ENCODE measurements at regions not wholly inside any gene's neighbourhood (a gene's known extent, or its start where the extent isn't known, plus 50 kb on each side); places are given as distances from the start of the nearest gene placed in this dataset.

DNA sequence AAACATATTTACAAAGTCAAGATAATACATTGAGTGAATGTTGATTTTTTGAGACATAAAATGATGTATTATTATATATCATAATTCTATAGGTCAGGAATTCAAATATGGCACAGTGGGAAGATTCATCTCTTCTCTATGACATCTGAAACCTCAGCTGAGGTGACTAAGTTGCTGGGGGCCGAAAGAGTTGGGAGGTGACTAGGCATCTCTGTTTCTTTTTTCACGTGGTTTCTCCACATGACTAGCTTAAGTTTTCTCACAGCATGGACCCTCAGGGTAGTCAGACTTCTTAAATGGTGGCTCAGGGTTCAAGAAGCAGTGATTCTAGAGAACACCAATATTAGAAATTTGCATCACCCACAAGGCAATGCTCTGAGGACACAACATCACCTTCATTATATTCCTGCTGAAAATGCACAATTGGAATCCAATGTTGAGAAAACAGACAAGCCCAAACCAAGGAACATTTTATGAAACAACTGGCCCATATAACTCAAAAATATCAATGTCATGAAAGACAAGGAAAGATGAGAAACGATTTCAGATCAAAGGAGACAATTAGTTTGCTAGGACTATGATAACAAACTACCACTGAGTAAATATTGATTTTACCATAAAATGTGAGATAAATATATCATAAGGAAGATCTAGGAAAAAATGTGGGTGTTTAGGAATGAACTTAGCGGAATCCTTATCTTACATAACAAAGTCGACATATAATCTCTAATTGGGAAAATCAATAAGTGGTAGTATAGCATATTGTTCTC, 273.3 kb upstream of the IRAK1BP1 start:
- no peak overlapping the region for H3K4me2 ChIP-seq (ENCODE audit: low read length)
- no peaks in the 10 kb centered on the region for H3K9me3 ChIP-seq (ENCODE audit: insufficient read depth, low read length)
- H3K79me2 ChIP-seq (ENCODE audit: low read length): no peaks in the 10 kb centered on the region
- no peak overlapping the region for H3K9ac ChIP-seq (ENCODE audit: low read length)
- H3K4me3 ChIP-seq (ENCODE audit: low read length): no peak overlapping the region
- no peak overlapping the region for H2AFZ ChIP-seq (ENCODE audit: low read depth, low read length)
- H3K4me1 ChIP-seq (ENCODE audit: low read length): no peaks in the 10 kb centered on the region
- TF ChIP-seq, protein P1, sequence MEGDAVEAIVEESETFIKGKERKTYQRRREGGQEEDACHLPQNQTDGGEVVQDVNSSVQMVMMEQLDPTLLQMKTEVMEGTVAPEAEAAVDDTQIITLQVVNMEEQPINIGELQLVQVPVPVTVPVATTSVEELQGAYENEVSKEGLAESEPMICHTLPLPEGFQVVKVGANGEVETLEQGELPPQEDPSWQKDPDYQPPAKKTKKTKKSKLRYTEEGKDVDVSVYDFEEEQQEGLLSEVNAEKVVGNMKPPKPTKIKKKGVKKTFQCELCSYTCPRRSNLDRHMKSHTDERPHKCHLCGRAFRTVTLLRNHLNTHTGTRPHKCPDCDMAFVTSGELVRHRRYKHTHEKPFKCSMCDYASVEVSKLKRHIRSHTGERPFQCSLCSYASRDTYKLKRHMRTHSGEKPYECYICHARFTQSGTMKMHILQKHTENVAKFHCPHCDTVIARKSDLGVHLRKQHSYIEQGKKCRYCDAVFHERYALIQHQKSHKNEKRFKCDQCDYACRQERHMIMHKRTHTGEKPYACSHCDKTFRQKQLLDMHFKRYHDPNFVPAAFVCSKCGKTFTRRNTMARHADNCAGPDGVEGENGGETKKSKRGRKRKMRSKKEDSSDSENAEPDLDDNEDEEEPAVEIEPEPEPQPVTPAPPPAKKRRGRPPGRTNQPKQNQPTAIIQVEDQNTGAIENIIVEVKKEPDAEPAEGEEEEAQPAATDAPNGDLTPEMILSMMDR (IDR thresholded peaks at IDR 0.05; ENCODE audit: low read depth, low read length): no peak
- TF ChIP-seq EZH2phosphoT487 (IDR thresholded peaks at IDR 0.05; ENCODE audit: low read depth): no peak
- no peaks in the 10 kb centered on the region for H4K20me1 ChIP-seq (ENCODE audit: insufficient read depth, low read length)
- H3K36me3 ChIP-seq (replicated peaks; ENCODE audit: low read depth, low read length): no peaks in the 10 kb centered on the region
- H3K27ac ChIP-seq (ENCODE audit: low read length): no peak overlapping the region
- H3K27me3 ChIP-seq (ENCODE audit: low read depth, low read length): no peaks in the 10 kb centered on the region

DNA sequence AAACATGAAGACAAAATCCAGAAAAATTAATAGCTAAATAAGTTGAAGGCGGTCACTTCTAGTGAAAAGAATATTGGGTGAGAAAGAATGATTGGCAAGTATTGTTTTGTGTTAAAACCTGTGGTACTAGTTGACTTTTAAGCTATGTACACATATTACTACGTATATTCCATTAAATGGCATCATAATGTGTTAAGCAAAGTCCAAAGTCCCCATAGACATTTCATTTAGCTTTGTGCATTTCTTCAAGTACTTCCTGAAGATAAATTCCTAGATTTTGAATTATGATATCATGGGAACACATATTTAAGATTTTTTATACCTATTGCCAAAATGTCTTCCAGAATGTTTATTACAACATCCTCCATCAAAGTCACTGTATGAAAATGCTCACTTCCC, 272.7 kb upstream of the IRAK1BP1 start:
- H3K4me2 ChIP-seq (ENCODE audit: low read length): no peak overlapping the region
- no peak for TF ChIP-seq EZH2phosphoT487 (IDR thresholded peaks at IDR 0.05; ENCODE audit: low read depth)
- TF ChIP-seq, protein P1 (IDR thresholded peaks at IDR 0.05; ENCODE audit: low read depth, low read length): no peak
- H3K9me3 ChIP-seq (ENCODE audit: insufficient read depth, low read length): no peaks in the 10 kb centered on the region
- H3K4me3 ChIP-seq (ENCODE audit: low read length): no peak overlapping the region
- no peak overlapping the region for H2AFZ ChIP-seq (ENCODE audit: low read depth, low read length)
- no peak overlapping the region for H3K27ac ChIP-seq (ENCODE audit: low read length)
- no peaks in the 10 kb centered on the region for H3K79me2 ChIP-seq (ENCODE audit: low read length)
- H3K4me1 ChIP-seq (ENCODE audit: low read length): no peaks in the 10 kb centered on the region
- H4K20me1 ChIP-seq (ENCODE audit: insufficient read depth, low read length): no peaks in the 10 kb centered on the region
- H3K36me3 ChIP-seq (replicated peaks; ENCODE audit: low read depth, low read length): no peaks in the 10 kb centered on the region
- H3K9ac ChIP-seq (ENCODE audit: low read length): no peak overlapping the region
- no peaks in the 10 kb centered on the region for H3K27me3 ChIP-seq (ENCODE audit: low read depth, low read length)

DNA sequence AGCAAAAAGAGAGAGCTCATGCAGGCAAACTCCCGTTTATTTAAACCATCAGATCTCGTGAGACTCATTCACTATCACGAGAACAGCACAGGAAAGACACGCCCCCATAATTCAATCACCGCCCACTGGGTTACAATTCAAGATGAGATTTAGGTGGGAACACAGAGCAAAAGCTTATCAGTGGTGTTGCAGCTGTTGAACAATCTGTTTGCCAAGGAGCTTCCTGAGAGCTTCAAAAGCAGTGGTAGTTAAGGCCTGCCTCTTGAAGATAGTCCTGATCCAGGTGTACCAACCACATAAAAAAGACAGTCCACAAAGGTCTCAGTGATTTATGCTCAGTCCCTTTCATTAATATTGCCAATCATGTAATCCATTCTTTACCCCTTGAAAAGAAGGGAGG, 269.4 kb upstream of the IRAK1BP1 start:
- H3K4me2 ChIP-seq (ENCODE audit: low read length): no peak overlapping the region
- H3K27ac ChIP-seq (ENCODE audit: low read length): no peak overlapping the region
- no peaks in the 10 kb centered on the region for H3K36me3 ChIP-seq (replicated peaks; ENCODE audit: low read depth, low read length)
- no peaks in the 10 kb centered on the region for H4K20me1 ChIP-seq (ENCODE audit: insufficient read depth, low read length)
- no peaks in the 10 kb centered on the region for H3K9me3 ChIP-seq (ENCODE audit: insufficient read depth, low read length)
- H3K4me3 ChIP-seq (ENCODE audit: low read length): no peak overlapping the region
- H3K4me1 ChIP-seq (ENCODE audit: low read length): no peaks in the 10 kb centered on the region
- no peaks in the 10 kb centered on the region for H3K27me3 ChIP-seq (ENCODE audit: low read depth, low read length)
- no peak overlapping the region for H3K9ac ChIP-seq (ENCODE audit: low read length)
- no peaks in the 10 kb centered on the region for H3K79me2 ChIP-seq (ENCODE audit: low read length)
- no peak overlapping the region for H2AFZ ChIP-seq (ENCODE audit: low read depth, low read length)
- TF ChIP-seq, protein P1 (IDR thresholded peaks at IDR 0.05; ENCODE audit: low read depth, low read length): no peak
- no peak for TF ChIP-seq EZH2phosphoT487 (IDR thresholded peaks at IDR 0.05; ENCODE audit: low read depth)

DNA sequence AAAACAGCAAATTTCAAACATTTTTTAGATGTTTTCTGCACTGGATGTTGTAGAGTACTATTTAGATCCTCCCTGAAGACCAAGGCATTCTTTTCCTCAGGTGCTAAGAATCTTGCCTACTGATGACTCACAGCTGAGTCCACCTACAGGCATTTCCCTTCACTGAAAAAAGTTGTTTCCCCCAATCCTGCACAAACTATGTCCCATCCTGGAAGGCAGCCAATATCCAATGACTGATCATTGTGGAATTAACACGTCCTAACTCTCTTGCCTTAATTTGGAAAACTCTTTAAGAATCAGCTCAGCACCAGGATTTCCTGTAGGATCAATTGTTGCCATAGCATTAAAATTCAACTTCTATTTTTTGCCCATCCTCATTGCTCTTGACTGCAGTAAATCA, 268.4 kb upstream of the IRAK1BP1 start:
- Histone ChIP-seq H3K79me2 (ENCODE audit: low read length) (no peaks in the 10 kb centered on the region), H2AFZ (ENCODE audit: low read depth, low read length) (no peak overlapping the region), H3K4me1 (ENCODE audit: low read length) (no peaks in the 10 kb centered on the region), H3K4me2 (ENCODE audit: low read length) (no peak overlapping the region), H3K36me3 (replicated peaks; ENCODE audit: low read depth, low read length) (no peaks in the 10 kb centered on the region), H3K27me3 (ENCODE audit: low read depth, low read length) (no peaks in the 10 kb centered on the region), H4K20me1 (ENCODE audit: insufficient read depth, low read length) (no peaks in the 10 kb centered on the region), H3K9ac (ENCODE audit: low read length) (no peak overlapping the region), H3K4me3 (ENCODE audit: low read length) (no peak overlapping the region), H3K27ac (ENCODE audit: low read length) (no peak overlapping the region), H3K9me3 (ENCODE audit: insufficient read depth, low read length) (no peaks in the 10 kb centered on the region)
- TF ChIP-seq EZH2phosphoT487 (IDR thresholded peaks at IDR 0.05; ENCODE audit: low read depth): no peak
- TF ChIP-seq, protein P1 (IDR thresholded peaks at IDR 0.05; ENCODE audit: low read depth, low read length): no peak
